ENCODE measurements at regions not wholly inside any gene's neighbourhood (a gene's known extent, or its start where the extent isn't known, plus 50 kb on each side); places are given as distances from the start of the nearest gene placed in this dataset.
"Not testable (repeated sequence)": the region's sequence is repeated elsewhere in the genome, so short reads cannot be mapped to it uniquely, and the experiment has no call there.

GRCh38 chr10:108336836-108337235 is 1172.3 kb upstream of the SORCS1 start:
- H3K4me3 ChIP-seq (ENCODE audit: low read depth, low read length): no peak overlapping the region
- no peak for DNase-seq (ENCODE audit: low read depth, low spot score)
- ChIA-PET POLR2A (no interaction called here), CTCF (interaction anchor here (0.8 kb wide), 1 partner anchor 9 kb away, joined by 3 read pairs; no protein-coding TSS in a partner anchor)
- no peak for TF ChIP-seq CTCF (IDR thresholded peaks at IDR 0.05; ENCODE audit: insufficient read depth, low read length, missing control alignments)

- CTCF ChIA-PET: interaction anchor here (0.7 kb wide), 1 partner anchor 1009 kb away, joined by 3 read pairs; no protein-coding TSS in a partner anchor
- POLR2A ChIA-PET: no interaction called here
These were observed 1163.2 kb upstream of the SORCS1 start for GRCh38 chr10:108327706-108328105.

GRCh38 chr10:108323274-108323798 is 1158.8 kb upstream of the SORCS1 start:
- ChIA-PET POLR2A (no interaction called here), CTCF (interaction anchor here (0.6 kb wide), 1 partner anchor 17 kb away, joined by 3 read pairs; no protein-coding TSS in a partner anchor)
- TF ChIP-seq CTCF (IDR thresholded peaks at IDR 0.05; ENCODE audit: insufficient read depth, low read length, missing control alignments): no peak
- DNase-seq (ENCODE audit: low read depth, low spot score): no peak
- no peak overlapping the region for H3K4me3 ChIP-seq (ENCODE audit: low read depth, low read length)

More at GRCh38 chr10:108327706-108328105, 1163.2 kb upstream of the SORCS1 start:
- DNase-seq (ENCODE audit: low read depth, low spot score): no peak
- no peak overlapping the region for H3K4me3 ChIP-seq (ENCODE audit: low read depth, low read length)
- no peak for TF ChIP-seq CTCF (IDR thresholded peaks at IDR 0.05; ENCODE audit: insufficient read depth, low read length, missing control alignments)

GRCh38 chr10:108319434-108320222 is 1155.1 kb upstream of the SORCS1 start:
- ChIA-PET CTCF (no interaction called here), POLR2A (no interaction called here)
- TF ChIP-seq CTCF (IDR thresholded peaks at IDR 0.05; ENCODE audit: insufficient read depth, low read length, missing control alignments): no peak
- no peak overlapping the region for H3K4me3 ChIP-seq (ENCODE audit: low read depth, low read length)
- DNase-seq (ENCODE audit: low read depth, low spot score): no peak

GRCh38 chr10:108315636-108316035 is 1151.1 kb upstream of the SORCS1 start:
- POLR2A ChIA-PET; CTCF ChIA-PET; DNase-seq (ENCODE audit: low read depth, low spot score); H3K4me3 ChIP-seq (ENCODE audit: low read depth, low read length): not testable (repeated sequence)

GRCh38 chr10:108307925-108308312 is 1143.4 kb upstream of the SORCS1 start:
- CTCF ChIA-PET: no interaction called here
- POLR2A ChIA-PET: no interaction called here

More at GRCh38 chr10:108307925-108308312, 1143.4 kb upstream of the SORCS1 start:
- no peak for TF ChIP-seq CTCF (IDR thresholded peaks at IDR 0.05; ENCODE audit: insufficient read depth, low read length, missing control alignments)
- H3K4me3 ChIP-seq (ENCODE audit: low read depth, low read length): no peak overlapping the region
- no peak for DNase-seq (ENCODE audit: low read depth, low spot score)

All from AG04449 (cell line).